ENCODE measurements at regions not wholly inside any gene's neighbourhood (a gene's known extent, or its start where the extent isn't known, plus 50 kb on each side); places are given as distances from the start of the nearest gene placed in this dataset.
"Not testable (repeated sequence)": the region's sequence is repeated elsewhere in the genome, so short reads cannot be mapped to it uniquely, and the experiment has no call there.

DNA sequence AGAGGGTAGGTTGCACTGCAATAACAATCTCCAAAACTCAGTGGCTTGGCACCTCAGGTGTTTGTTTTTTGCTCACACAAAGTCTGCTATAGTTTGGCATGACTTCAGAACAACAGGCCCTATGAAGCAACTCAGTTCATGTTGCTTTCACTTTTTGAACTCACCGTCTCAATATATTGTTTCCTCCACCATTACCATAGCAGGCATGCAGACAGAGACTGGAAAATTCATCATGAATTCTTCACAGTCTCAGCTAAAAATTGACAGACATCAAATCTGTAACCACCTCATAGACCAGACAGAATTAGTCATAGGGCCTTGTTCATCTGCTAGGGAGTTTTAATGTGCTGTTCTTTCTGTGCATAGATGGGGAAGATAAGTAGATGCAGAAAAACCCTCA, 161.4 kb upstream of the POU1F1 start:
- Histone ChIP-seq H3K36me3 (no peaks in the 10 kb centered on the region), H3K9me3 (no peaks in the 10 kb centered on the region), H3K4me3 (no peak overlapping the region), H3K27me3 (no peaks in the 10 kb centered on the region), H3K27ac (no peak overlapping the region), H3K4me1 (no peaks in the 10 kb centered on the region)
- intact Hi-C loops (cut with DNase I), result no loop called here
- DNase-seq (ENCODE audit: low spot score in 2 of 2), result no peak
- no peak for TF ChIP-seq CTCF (IDR thresholded peaks at IDR 0.05)

DNA sequence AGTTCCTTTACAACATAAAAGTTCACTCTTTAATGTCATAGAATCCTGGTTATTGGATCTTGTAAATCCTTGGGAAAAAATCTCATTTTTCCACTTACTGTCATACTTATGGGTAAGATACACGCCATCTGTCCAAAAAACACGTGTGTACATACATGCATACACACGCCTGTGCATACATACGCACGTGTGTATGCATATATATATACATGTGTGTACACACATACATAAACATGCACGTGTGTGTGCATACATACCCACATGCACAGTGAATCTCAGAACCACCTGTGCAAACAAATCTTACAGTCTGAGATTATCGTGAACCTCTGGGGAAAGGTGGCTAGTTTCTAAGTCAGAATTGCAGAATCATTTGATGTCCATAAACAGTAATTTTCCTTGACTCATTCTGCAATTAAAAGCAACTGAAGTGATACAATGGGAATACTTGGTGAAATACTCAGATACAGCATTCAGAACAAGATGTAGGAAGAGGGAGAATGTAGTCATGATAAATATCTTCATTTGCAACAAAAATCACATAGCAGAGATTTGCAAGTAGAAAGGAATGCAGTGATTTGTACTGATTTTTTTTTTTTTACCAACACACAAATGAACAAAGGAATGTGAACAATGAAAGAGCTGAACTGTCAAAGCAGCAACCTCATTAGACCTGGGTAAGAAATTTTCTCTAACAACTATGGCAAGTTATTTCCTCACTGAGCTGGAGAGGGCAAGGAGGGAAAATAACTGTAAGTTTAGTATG, 160.6 kb upstream of the POU1F1 start:
- Histone ChIP-seq H3K36me3 (no peaks in the 10 kb centered on the region), H3K27ac (no peak overlapping the region), H3K4me1 (no peaks in the 10 kb centered on the region), H3K4me3 (no peak overlapping the region), H3K27me3 (no peaks in the 10 kb centered on the region), H3K9me3 (no peaks in the 10 kb centered on the region)
- TF ChIP-seq CTCF (IDR thresholded peaks at IDR 0.05), result no peak
- no peak for DNase-seq (ENCODE audit: low spot score in 2 of 2)
- intact Hi-C loops (cut with DNase I), result no loop called here

GRCh38 chr3:87435926-87436620, 159.7 kb upstream of the POU1F1 start:
- no peaks in the 10 kb centered on the region for H3K27me3 ChIP-seq
- no peak for TF ChIP-seq CTCF (IDR thresholded peaks at IDR 0.05)
- intact Hi-C loops (cut with DNase I), result no loop called here
- DNase-seq (ENCODE audit: low spot score in 2 of 2), result no peak
- no peaks in the 10 kb centered on the region for H3K9me3 ChIP-seq
- H3K4me1 ChIP-seq, result no peaks in the 10 kb centered on the region
- H3K4me3 ChIP-seq, result no peak overlapping the region
- no peak overlapping the region for H3K27ac ChIP-seq
- no peaks in the 10 kb centered on the region for H3K36me3 ChIP-seq

DNA sequence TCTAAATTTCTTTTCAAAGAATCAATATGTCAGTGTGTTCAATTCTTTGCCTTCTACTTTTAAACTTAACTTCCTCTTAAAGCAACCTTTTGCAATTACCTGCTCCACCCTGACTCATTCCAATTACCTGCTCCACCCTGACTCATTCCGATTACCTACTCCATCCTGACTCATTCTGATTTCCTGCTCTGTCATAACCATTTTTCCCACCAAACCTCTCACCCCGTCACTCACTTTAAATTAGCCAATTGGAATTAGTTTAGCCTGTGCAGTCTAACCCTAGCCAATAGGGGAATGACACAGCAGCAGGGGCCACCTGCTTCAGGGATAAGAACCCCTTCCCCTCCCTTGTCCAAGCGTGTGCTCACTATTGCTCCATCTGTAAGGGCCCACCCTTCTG, 157.1 kb upstream of the POU1F1 start:
- H3K27me3 ChIP-seq; H3K27ac ChIP-seq; intact Hi-C loops (cut with DNase I); H3K4me3 ChIP-seq; H3K9me3 ChIP-seq; DNase-seq (ENCODE audit: low spot score in 2 of 2); H3K36me3 ChIP-seq; H3K4me1 ChIP-seq: not testable (repeated sequence)

DNA sequence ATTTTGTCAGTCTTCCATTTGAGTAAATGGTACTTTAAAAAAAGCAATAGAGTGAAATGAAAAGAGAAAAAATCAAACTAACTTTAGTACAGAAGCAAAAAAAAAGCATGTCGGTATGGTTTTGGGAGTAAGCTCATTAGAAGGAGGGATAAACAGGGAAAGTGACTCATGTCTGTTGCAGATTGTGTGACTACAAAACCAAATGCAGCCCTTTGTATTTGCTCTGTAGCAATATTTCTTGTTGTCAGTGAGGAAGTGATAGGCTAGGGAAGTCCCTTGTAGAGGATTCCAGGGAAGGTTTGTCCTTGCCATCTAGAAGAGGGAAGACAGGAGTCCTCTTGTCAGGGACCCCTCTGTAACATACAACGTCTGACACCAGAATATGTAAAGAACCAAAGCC, 150.5 kb upstream of the POU1F1 start:
- no peak overlapping the region for H3K27ac ChIP-seq
- no peak for TF ChIP-seq CTCF (IDR thresholded peaks at IDR 0.05)
- DNase-seq (ENCODE audit: low spot score in 2 of 2), result no peak
- H3K9me3 ChIP-seq, result no peaks in the 10 kb centered on the region
- H3K36me3 ChIP-seq, result no peaks in the 10 kb centered on the region
- H3K4me1 ChIP-seq, result no peaks in the 10 kb centered on the region
- intact Hi-C loops (cut with DNase I), result no loop called here
- H3K27me3 ChIP-seq, result no peaks in the 10 kb centered on the region
- H3K4me3 ChIP-seq, result no peak overlapping the region

DNA sequence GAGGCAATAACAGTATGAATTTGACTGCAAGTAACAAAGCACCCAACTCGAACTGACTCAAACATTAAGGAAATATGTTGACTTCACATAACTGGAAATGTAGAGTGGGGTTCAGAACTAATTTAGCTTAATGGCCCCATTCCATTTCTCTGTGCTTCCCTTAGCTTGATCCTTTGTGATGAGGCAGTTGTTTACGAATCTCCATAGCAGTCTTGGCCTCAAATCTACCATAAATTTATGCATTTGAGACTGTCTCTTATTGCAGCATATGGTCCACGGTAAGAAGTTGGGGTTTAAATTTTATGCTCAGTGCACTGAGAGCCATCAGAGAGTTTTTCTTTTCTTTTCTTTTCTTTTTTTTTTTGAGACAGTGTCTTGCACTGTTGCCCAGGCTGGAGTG, 148.7 kb upstream of the POU1F1 start:
- H3K36me3 ChIP-seq, result no peaks in the 10 kb centered on the region
- H3K4me3 ChIP-seq, result no peak overlapping the region
- no peaks in the 10 kb centered on the region for H3K4me1 ChIP-seq
- no peak for TF ChIP-seq CTCF (IDR thresholded peaks at IDR 0.05)
- DNase-seq (ENCODE audit: low spot score in 2 of 2), result no peak
- no peak overlapping the region for H3K27ac ChIP-seq
- no peaks in the 10 kb centered on the region for H3K27me3 ChIP-seq
- no peaks in the 10 kb centered on the region for H3K9me3 ChIP-seq
- intact Hi-C loops (cut with DNase I), result no loop called here
